GM21447 (cell line): ENCODE measurements at regions not wholly inside any gene's neighbourhood (a gene's known extent, or its start where the extent isn't known, plus 50 kb on each side); places are given as distances from the start of the nearest gene placed in this dataset.
A peak's percentile ranks its signal among the peaks of the same experiment; 100 is the strongest.
"Not testable (repeated sequence)": the region's sequence is repeated elsewhere in the genome, so short reads cannot be mapped to it uniquely, and the experiment has no call there.

ENCODE experiments used
- ATAC-seq: cut with Tn5 transposase; IDR thresholded peaks from one replicate; pipeline ENCODE4 v1.9.1; 2021; ENCODE audit not compliant: unreplicated experiment

DNA sequence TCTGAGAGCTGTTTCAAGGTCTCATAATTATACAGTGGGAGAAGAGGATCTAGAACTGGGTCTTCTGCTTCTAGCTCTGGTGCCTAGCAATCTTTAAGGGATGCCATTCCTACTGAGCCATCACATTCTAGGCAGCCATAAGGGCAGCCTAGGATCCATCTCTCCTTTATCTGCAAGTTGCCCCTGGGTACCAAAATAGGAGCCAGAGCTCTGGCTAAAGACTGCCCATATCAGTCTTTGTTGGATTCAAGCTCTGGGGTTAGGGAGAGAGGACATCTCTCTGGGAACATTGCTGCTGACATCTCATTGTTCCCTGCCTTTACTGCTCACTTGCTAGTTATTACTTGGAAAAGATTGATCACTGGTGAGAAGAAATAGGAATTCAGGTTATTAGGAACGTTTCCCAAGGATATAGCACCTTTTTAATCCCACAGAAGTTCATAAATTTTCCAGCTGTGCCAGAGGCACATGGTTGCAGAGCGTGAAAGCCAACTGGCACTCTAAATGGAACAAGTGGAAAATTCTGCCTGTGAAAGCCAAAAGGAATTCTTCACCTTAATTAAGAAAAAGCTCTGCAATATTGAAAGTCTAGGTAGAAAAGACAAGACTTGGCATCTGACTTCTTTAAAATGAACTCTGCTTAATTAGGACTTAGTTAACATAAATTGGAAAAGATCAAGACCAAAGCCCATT, 102.2 kb downstream of the CDC42EP3 start:
- ATAC-seq, result no peak

DNA sequence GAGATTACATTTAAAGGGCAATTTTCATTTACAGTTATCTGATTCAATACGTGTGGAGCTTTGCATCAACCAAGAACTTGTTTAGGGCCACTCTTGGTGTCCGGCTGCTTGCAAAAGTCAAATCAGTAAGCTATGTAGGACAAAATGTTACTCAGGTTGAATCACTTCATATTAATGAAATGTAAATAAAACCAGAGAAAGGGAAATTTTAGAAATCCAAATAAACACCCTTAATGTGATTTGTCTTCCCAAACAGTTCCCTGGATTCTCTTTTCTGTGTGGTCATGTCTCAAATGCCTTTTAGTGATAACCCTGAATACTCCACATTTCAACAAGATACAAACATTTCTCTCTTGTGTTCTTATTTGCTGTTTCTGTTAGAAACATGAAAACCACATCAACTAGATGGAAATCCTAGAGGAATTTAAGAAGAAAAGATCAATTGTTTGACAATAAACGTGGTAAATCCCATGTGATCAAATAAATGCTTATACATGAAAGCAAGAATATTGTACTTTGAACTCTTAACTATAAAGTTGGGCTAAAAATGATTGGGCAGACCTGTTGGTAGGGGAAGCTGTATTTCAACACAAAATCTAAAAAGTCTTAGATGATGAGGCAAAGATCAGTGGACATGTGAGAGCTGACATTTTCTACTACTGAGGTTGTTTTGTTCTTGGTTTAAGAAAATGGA, 101.3 kb downstream of the CDC42EP3 start:
- ATAC-seq, result no peak

DNA sequence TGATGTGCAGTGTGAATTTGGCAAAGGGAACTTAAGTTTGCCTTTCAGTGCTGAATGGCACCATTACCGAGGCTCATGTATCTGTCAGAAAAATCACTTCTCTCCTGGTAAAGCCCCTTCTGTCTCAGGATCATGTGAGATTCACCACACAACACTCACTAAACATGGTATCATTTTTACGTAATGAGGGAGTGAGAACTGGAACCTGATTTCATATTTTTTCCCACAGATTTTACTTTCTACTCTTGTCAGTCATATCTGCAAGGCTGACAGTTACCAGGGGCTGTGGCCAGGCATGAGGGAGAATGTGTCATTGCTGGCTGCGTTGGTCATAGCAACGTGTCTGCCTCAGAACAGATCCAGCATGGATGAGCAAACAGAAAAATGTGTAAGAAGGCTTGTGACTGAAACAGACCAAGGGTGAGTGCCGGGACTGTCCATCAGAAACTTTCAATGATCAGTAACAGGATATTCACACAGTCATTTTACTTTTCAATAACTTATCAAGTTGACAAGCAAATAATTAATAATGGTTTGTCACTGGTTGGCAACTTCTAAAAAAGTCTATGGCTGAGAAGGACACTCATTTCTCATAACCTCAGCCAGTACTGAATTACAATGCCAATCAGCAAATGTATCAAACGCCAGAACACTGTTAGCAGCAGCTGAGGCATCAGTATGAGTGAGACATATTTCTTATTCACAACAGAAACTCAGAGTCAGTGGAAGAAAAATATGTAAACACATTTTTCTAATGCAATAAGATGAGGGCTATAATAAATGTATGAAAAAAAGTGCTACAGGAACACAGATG, 100.5 kb downstream of the CDC42EP3 start:
- ATAC-seq, result peak; percentile 88

DNA sequence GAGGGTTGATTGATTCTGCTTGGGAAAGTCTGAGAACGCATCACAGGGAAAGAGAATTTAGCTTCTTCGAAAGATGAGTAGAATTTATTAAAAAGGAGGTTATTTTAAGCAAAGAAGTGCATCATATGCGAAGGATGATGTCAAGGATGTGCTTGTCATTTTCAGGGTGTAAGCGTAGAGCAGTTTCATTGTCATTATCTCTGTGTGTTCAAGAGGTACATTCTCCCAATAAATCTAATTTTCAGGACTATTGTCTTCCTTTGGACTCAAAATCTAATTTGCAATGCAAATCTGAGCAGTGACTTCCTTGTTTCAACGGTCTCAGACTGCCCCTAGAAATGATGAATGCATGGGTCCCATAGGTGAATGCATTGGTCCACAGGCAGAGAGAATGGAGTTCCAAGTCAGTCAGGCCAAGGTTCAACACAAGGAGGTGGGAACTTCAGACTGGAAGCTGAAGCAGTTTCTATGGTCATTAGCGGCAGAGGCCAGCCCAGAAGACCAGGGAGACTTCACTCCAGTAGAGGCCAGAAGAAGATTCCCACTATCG, 99.8 kb downstream of the CDC42EP3 start:
- ATAC-seq, result no peak

DNA sequence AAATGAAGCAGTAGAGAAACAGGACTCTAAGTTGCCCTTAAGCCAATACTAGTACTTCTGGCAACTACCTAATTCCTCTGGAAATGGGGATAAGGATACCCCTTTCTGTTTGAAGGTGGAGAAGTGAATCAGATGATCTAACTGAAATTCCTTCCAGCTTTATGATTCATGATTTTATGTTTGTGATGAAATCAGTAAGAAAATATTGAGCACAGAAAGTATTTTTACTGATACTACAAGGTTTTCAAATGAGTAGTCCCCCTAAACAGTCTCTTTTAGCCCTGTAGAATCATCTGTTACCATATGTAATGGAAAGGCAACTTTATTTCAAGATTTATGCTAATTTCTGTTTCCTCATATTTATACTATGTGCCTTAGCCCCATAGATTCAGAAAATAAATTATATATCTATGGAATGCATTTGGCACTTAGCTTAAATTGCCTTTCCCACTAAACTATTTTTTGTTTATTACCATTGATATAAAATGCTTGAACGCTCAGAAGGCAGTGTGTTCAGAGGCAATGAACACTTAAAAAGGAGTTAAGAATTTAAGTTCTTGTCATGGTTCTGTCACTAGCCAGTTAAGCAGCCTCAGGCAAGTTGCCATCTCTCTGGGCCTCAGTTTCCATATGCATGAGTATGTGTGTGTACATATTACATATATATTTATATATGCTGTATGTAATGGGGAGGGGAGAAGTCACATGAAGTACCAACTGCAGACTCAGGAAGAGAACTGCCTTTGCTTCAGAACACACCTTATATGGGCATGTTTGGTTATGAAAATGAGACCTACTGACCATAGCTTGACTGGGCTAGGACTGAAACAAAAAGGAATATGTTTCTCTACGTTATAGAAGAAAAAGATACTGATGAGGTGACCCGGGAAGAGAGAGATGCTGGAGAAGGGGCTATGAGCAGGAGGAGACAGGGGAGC, 97.7 kb downstream of the CDC42EP3 start:
- ATAC-seq, result peak; percentile 50

DNA sequence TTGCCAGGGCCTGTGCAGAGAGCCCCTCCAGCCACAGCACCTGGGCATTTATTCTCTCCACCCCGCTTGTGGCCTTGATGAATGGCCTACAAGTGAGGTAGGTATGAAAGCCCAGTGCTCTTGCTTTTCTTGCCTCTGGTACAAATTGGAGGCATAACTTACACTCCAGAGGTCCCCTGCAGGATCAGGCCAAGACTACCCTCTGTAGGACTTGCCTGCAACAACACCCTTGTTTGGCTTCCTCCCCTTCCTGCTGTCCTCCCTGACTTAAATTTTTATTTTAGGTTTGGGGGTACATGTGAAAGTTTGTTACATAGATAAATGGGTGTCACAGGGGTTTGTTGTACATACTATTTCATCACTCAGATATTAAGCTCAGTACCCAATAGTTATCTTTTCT, 95.7 kb downstream of the CDC42EP3 start:
- ATAC-seq, result no peak

DNA sequence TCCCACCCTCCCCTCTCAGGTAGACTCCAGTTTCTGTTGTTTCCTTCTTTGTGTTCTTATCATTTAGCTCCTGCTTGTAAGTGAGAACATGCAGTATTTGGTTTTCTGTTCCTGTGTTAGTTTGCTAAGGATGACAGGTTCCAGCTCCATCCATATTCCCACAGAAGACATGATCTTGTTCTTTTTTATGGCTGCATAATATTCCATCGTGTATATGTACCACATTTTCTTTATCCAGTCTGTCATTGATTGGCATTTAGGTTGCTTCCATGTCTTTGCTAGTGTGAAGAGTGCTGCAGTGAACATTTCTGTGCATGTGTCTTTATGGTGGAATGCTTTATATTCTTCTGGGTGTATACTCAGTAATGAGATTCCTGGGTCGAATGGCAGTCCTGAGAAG, 95.2 kb downstream of the CDC42EP3 start:
- ATAC-seq, result not testable (repeated sequence)

DNA sequence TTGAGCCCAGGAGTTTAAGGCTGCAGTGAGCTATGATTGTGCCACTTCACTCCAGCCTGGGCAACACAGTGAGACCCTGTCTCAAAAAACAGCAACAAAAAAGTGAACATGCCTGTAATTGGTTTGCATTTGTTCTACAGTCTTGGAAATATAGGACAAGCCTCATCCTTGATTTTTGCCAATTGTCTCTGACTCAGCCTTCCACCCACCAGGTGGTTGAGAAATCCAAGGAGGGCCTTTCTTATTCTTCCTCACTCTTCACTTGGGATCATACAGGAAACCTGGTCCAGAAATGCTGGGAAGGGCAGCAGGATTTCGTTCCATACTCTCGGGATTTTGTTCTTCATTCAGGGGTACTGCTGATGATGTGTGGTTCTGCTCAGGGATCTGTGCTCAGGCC, 94.6 kb downstream of the CDC42EP3 start:
- ATAC-seq, result no peak

DNA sequence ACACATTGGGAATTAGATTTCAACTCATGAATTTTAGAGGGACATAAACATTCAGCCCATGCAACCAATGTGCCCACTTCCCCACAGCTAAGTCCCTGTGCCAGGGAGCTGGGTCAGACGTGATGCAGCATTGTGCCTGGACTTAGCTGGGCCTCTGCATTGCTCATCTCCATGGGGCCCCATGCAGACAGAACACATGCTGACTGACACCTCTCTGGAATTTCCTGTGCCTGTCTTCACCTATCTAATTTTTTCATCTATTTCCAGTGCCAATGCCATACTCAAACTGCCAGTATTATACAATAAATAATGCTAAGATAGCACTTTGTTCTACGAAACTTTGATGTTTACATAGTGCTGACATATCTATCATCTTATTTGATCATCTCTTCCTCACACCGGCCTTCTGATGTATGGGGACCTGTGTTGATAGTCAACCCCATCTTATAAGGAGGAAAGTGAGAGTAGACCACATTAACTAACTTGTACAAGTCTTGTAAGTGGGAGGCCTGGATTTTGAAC, 92.2 kb downstream of the CDC42EP3 start:
- ATAC-seq, result no peak

DNA sequence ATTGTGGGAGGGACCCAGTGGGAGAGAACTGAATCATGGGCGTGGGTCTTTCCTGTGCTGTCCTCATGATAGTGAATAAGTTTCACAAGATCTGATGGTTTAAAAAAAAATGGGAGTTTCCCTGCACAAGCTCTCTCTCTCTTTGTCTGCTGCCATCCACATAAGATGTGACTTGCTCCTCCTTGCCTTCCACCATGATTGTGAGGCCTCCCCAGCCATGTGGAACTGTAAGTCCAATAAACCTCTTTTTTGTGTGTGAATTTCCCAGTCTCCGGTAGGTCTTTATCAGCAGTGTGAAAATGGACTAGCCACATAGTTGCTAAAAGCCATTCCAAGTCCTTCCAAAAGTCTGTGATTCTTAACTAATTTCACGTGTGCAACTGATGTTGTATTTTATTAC, 91.5 kb downstream of the CDC42EP3 start:
- not testable (repeated sequence) for ATAC-seq

DNA sequence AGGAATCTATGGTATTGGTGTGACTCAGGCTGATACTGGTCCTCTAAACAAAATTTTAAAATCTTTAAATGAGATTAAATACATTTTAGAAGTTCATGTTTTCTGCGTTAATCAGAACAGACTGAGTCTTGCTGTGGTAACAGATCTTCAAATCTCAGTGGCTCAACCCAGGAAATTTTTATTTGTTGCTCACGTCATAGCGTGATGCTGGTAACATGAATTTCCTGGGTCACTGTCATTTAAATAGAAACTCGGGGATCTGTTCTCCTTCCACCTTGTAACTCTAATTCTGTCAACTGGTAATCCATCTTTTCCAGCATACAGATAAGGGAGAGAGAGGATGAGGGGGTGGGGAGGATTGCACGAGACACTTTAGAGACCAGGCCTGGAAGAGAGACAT, 90.0 kb downstream of the CDC42EP3 start:
- no peak for ATAC-seq

DNA sequence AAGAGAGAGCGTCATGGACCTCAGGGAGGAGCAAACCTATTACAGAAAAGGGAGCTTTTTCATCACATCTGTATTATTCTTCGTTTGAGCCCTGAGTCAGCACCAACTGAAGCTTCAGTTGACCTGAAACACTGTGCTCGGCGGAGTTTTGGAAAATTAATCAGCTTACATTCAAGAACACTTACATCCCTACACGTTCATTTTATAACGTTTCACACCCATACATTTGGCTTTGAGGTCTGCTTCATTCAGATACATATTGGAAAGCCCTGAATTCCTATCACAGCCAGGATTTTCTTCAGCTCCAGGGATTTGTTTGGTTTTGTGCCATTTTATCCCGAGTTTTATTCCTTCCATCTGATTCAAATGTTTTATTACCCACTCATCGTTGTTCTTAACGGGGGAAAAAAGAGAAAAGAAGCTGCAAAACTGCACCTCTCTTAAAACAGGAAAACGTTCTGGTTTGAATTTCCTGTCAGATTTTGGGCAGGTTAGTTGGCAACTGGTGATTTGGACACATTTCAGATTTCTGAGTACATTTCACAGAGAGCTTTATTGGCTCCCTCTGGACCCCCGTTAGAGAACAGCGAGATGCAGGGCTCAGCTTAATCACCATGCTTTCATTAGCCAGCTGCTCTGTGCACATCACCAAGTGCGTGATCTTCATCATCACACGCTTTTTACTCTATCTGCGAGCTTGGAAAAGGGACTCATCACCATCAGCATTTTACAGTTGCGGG, 88.8 kb downstream of the CDC42EP3 start:
- no peak for ATAC-seq

DNA sequence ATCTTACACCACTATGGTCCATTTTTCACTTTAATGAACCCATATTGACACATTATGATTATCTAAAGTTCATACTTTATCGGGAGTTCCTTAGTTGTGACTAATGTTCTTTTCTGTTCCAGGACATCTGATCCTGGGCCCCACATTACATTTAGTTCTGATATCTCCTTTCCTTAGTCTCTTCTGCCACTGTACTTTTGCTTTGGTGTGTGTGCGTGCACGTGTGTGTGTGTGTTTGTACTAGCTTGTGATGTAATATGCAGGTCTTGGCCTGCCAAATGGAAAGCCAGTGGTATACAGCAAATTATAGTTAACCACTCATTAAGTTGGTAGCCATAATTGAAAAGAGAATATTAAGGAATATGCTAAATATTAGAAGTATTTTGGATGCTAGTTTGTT, 88.0 kb downstream of the CDC42EP3 start:
- ATAC-seq, result no peak

DNA sequence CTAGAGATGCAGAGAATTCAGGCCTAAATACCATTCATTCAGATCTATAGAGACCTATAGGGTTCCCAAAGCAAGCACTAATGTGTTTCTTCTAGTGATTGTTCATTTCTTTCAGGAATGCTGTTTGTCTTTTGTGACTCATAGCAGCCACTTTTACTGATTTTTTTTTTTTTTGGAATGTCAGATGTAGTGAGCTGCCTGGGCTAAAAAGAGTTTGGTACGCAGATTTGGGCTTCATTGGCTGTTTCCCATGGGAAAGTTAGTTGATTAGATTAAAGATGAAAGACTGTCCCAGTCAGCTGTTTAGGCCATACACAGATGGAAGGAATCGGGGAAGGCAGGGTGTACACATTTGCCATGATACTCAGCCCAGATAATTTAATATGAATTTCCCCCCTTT, 87.6 kb downstream of the CDC42EP3 start:
- ATAC-seq, result no peak

DNA sequence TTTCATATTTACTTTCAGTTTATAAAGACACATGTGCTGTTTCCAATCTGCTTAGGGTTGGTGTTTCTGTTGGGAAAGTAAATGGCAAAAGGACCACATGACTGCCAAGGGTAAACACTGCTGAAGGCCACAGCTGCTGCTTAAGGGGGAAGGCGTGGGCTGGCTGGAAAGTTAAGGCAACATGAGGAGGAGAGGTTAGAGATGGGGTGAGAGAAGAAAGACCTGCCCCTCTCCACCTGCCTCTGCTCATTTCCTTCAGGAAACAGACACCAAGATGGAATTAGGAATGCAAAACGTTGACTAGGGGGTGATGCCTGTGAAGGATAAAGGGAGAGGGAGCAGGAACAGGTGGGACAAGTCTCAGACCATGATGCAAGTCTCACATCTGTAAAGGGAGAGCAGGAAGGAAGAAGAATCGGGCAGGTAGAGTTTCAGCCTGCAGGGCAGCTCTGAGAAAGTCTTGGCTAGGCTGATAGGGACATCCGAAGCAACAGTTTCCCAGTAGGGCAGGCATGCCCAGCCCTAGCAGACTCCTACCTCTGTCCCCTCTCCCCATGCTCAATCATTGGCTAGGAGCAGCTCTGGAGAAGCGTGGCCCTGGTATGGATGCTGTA, 86.0 kb downstream of the CDC42EP3 start:
- ATAC-seq, result peak; percentile 43

DNA sequence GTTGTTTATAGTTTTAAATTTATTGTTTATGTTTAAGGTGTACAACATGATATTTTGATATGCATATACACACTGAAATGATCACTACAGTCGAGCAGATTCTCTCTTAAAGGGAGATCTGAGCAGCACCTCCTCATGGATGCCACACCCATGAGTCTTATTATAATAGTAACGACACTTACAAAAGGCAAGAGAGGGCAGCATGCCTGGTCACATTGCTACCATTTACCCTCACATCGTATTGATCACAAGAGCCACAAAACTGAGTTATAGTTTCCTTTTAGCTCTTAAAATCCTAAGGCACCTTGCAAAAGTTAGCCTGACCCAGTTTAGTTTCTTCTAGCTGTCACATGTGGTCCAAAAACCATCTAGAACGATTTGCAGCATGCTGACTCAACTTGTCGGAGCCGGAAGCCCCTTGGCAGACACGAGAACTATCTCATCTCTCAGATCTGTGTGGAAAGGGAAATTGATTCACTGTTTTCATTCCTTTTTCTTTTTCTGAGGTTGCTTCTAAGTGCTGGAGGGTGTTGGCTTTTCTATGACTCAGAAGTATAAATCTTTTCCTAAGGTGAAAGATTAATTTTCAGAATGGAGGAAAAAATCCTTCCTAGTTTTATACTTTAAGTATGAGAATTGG, 85.3 kb downstream of the CDC42EP3 start:
- ATAC-seq, result peak; percentile 45

DNA sequence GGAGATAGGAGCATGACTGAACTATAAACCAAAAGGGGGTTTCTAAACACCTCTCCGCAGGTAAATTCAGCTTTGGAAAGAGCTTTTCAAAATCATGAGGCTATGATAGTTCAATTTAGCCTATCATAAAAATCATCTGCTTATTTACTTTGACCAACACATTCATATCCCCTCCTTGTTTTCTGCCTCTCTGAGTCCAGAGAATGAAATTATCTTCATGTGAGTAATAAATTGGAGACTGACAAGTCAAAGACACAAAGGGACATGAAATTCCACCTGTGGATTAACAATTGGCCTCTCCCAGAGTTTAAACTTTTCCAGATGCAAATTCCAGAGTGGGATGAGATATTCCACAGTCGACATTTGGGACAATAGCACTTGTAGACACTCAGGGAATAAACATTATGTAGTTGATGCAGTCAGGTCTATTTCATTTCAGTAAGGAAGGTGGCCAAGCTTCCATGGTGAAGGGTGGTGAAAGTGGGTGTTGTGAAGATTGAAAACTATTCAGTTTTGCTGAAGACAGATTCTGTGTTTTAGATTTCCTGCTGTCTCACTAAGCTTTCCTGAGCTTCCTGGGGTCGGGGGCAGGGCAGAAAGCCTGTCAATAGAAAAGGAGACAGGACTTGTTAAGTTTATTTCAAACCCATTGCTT, 84.7 kb downstream of the CDC42EP3 start:
- ATAC-seq, result no peak

DNA sequence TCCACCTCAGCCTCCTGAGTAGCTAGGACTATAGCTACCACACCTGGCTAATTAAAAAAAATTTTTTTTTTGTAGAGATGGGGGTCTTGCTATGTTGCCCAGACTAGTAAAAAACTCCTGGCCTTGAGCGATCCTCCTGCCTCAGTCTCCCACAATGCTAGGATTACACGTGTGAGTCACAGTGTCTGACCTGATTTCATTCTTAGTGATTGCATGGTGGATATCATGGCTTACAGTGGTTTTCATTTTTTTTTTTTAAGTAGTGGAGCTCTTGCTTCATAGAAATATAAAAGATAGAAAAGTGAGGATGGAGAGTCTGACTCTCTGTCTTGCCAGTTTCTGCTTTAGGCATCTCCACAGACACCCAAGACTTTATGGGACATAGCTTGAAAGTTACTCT, 83.6 kb downstream of the CDC42EP3 start:
- ATAC-seq, result no peak
